Large intestine (tissue), 3 donors: ENCODE measurements at regions not wholly inside any gene's neighbourhood (a gene's known extent, or its start where the extent isn't known, plus 50 kb on each side); places are given as distances from the start of the nearest gene placed in this dataset.

Experiments used
- DNase-seq, 2 donors: peaks; one replicate each; pipeline versions ENCODE4 v3.0.0 to v3.0.0-alpha.2; 2013
- H3K27ac ChIP-seq: one replicate; pipeline ENCODE4 v1.5.1; 2013; ENCODE audit warnings: low read length
- H3K27me3 ChIP-seq: 2 replicates; pipeline ENCODE4 v1.6.1; 2013; ENCODE audit warnings: low read length; ENCODE audit not compliant: control insufficient read depth, insufficient read depth
- H3K36me3 ChIP-seq: 2 replicates; pipeline ENCODE4 v1.6.1; 2013; ENCODE audit warnings: low read length; ENCODE audit not compliant: control insufficient read depth, insufficient read depth
- H3K4me1 ChIP-seq: one replicate; pipeline ENCODE4 v1.6.1; 2013; ENCODE audit warnings: low read length; ENCODE audit not compliant: control insufficient read depth, insufficient read depth
- H3K4me3 ChIP-seq: one replicate; pipeline ENCODE4 v1.5.1; 2013; ENCODE audit warnings: low read length
- H3K9me3 ChIP-seq: one replicate; pipeline ENCODE4 v1.6.1; 2013; ENCODE audit warnings: mild to moderate bottlenecking, low read depth, low read length, moderate library complexity; ENCODE audit not compliant: control insufficient read depth
- WGBS: methylation state at CpG from one replicate; pipeline ENCODE4 v1.1.5; 2013; ENCODE audit warnings: low lambda C conversion rate; ENCODE audit not compliant: insufficient coverage; 5-methylcytosine and 5-hydroxymethylcytosine counted together

- Histone ChIP-seq H3K4me3 (no peak overlapping the region), H3K9me3 (no peaks in the 10 kb centered on the region), H3K36me3 (no peaks in the 10 kb centered on the region), H3K27ac (no peak overlapping the region), H3K27me3 (no peaks in the 10 kb centered on the region), H3K4me1 (no peaks in the 10 kb centered on the region)
- no peak for DNase-seq
These were observed 316.1 kb downstream of the PHKB start for GRCh38 chr16:47777220-47777619.

GRCh38 chr16:47774661-47775060 lies 313.5 kb downstream of the PHKB start:
- no peaks in the 10 kb centered on the region for H3K36me3 ChIP-seq
- no peak overlapping the region for H3K4me3 ChIP-seq
- DNase-seq: no peak
- no peak overlapping the region for H3K27ac ChIP-seq
- no peaks in the 10 kb centered on the region for H3K4me1 ChIP-seq
- no peaks in the 10 kb centered on the region for H3K9me3 ChIP-seq
- no peaks in the 10 kb centered on the region for H3K27me3 ChIP-seq
- no CpG with 5 or more reads among the region's 1 CpG for WGBS

DNA sequence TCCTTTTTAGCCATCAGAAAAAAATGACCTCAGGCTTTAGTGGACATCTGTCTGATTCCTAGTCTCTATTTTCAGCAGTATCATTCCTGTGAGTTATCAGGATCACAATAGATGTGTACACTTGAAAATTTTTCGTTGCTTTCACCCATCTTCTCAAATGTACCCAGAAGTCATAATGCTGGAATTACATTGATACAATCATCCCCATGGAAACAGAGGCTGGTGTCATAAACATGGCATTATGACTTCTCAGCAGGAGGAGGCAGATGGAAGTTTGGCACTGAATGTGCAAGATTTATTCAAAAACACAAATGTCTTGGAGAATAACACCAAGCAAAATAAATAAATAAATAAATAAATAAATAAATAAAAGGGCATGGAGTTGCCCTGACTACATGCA lies 292.5 kb downstream of the PHKB start:
- no CpG with 5 or more reads among the region's 1 CpG for WGBS
- Histone ChIP-seq H3K4me1 (no peaks in the 10 kb centered on the region), H3K27me3 (no peaks in the 10 kb centered on the region), H3K27ac (no peak overlapping the region), H3K9me3 (no peaks in the 10 kb centered on the region), H3K36me3 (no peaks in the 10 kb centered on the region), H3K4me3 (no peak overlapping the region)
- no peak for DNase-seq
